Endothelial cell of umbilical vein (primary cell): ENCODE measurements at regions not wholly inside any gene's neighbourhood (a gene's known extent, or its start where the extent isn't known, plus 50 kb on each side); places are given as distances from the start of the nearest gene placed in this dataset.
A peak's percentile ranks its signal among the peaks of the same experiment; 100 is the strongest.

Experiments used
- BruUV-seq: library from RNA; stranded (reverse); fragments of 400-500 nt; replicated peaks from 2 replicates; lab custom pipeline; 2021; lab: Mats Ljungman, UMichigan
- CTCF ChIA-PET: fragments of 300-600, 350-600 bp; sonication (Branson Sonifier 250); formaldehyde crosslinking; loops from one replicate; lab custom pipeline; 2021; ENCODE audit warnings: antibody characterized with exemption, inconsistent platforms; lab: Charles Lee
- POLR2A ChIA-PET: fragments of 300-600, 350-600 bp; sonication (Branson Sonifier 250); formaldehyde crosslinking; loops from one replicate; lab custom pipeline; 2021; ENCODE audit warnings: antibody characterized with exemption, inconsistent platforms; lab: Charles Lee
- DNase-seq: peaks from one replicate; pipeline ENCODE4 v3.0.0-alpha.2; 2011; ENCODE audit warnings: low read depth, low spot score
- FAIRE-seq: peaks from 2 replicates; lab custom pipeline; 2011; peaks lifted over from hg19 to GRCh38; lab: Jason Lieb, UNC
- H2AFZ ChIP-seq: 2 replicates; pipeline ENCODE4 v1.6.0; 2012; ENCODE audit warnings: low read depth, low read length, control low read depth, inconsistent platforms
- H3K27ac ChIP-seq: 2 replicates; pipeline ENCODE4 v1.5.1; 2011; ENCODE audit warnings: low read depth, mild to moderate bottlenecking, control low read depth, low read length, moderate library complexity; ENCODE audit not compliant: insufficient read depth
- H3K27me3 ChIP-seq, 2 experiments: 2 replicates each; pipeline versions ENCODE4 v1.6.0 to v1.6.1; 2011; ENCODE audit warnings: low read length in 2 of 2, mixed read lengths in 1 of 2; ENCODE audit not compliant: control insufficient read depth in 2 of 2, insufficient read depth in 2 of 2
- H3K36me3 ChIP-seq, 2 experiments: 2 replicates in 1 of 2; 3 replicates in 1 of 2; pipeline ENCODE4 v1.5.1; 2011; ENCODE audit warnings: low read length in 2 of 2, mild to moderate bottlenecking in 1 of 2, moderate library complexity in 1 of 2; ENCODE audit not compliant: control insufficient read depth in 2 of 2, insufficient read depth in 2 of 2; ENCODE audit errors: extremely low read depth in 1 of 2
- H3K4me1 ChIP-seq: 3 replicates; pipeline ENCODE4 v1.5.1; 2011; ENCODE audit warnings: mild to moderate bottlenecking, low read length; ENCODE audit not compliant: control insufficient read depth, insufficient read depth; ENCODE audit errors: extremely low read depth
- H3K4me2 ChIP-seq: 2 replicates; pipeline ENCODE4 v1.6.1; 2011; ENCODE audit warnings: low read length, control low read depth, mixed read lengths; ENCODE audit not compliant: insufficient read depth
- H3K4me3 ChIP-seq, 3 experiments: fragments of 200-600 bp in 1 of 3; sonication (generic), shearing (Covaris generic) in 1 of 3; replicated peaks in 1 of 3; 2 replicates each; pipeline ENCODE4 v1.5.1; 2011 to 2016; ENCODE audit warnings: control low read depth in 3 of 3, low read length in 3 of 3, mild to moderate bottlenecking in 2 of 3, inconsistent platforms in 1 of 3, low read depth in 1 of 3, moderate library complexity in 1 of 3; ENCODE audit not compliant: insufficient read depth in 1 of 3
- H3K79me2 ChIP-seq: 2 replicates; pipeline ENCODE4 v1.6.0; 2012; ENCODE audit warnings: low read length, inconsistent platforms; ENCODE audit not compliant: control insufficient read depth, insufficient read depth
- H3K9ac ChIP-seq: replicated peaks from 2 replicates; pipeline ENCODE3; 2011; ENCODE audit warnings: low read length, control low read depth; ENCODE audit not compliant: insufficient read depth; ENCODE audit errors: extremely low read depth
- H3K9me1 ChIP-seq: replicated peaks from 3 replicates; pipeline ENCODE4 v1.6.0; 2011; ENCODE audit warnings: mild to moderate bottlenecking, low read length; ENCODE audit not compliant: control insufficient read depth, insufficient read depth; ENCODE audit errors: extremely low read depth
- H3K9me3 ChIP-seq: replicated peaks from 2 replicates; pipeline ENCODE4 v1.5.1; 2012; ENCODE audit warnings: low read length, inconsistent platforms; ENCODE audit not compliant: control insufficient read depth, insufficient read depth
- H4K20me1 ChIP-seq: replicated peaks from 2 replicates; pipeline ENCODE3; 2011; ENCODE audit warnings: mild to moderate bottlenecking, low read length; ENCODE audit not compliant: control insufficient read depth, insufficient read depth; ENCODE audit errors: extremely low read depth
- EZH2 ChIP-seq: IDR thresholded peaks from 2 replicates; pipeline ENCODE4 v1.6.1; 2012; ENCODE audit warnings: borderline replicate concordance, low read depth, mild to moderate bottlenecking, moderate library complexity, low read length, inconsistent platforms; ENCODE audit not compliant: severe bottlenecking
- FOS ChIP-seq: IDR thresholded peaks from 2 replicates; pipeline ENCODE4 v1.6.1; 2011; ENCODE audit warnings: mild to moderate bottlenecking, low read length, moderate library complexity, borderline replicate concordance; ENCODE audit not compliant: insufficient read depth
- GATA2 ChIP-seq: IDR thresholded peaks from 2 replicates; pipeline ENCODE4 v1.7.0; 2011; ENCODE audit warnings: low read depth, mild to moderate bottlenecking, moderate library complexity, mixed read lengths, low read length; ENCODE audit not compliant: insufficient read length, insufficient read depth
- MYC ChIP-seq: IDR thresholded peaks from one replicate; pipeline ENCODE4 v1.6.1; 2011; ENCODE audit warnings: mild to moderate bottlenecking, low read depth, low read length
- POLR2A ChIP-seq: IDR thresholded peaks from 2 replicates; pipeline ENCODE4 v1.6.1; 2012; ENCODE audit warnings: low read depth, mild to moderate bottlenecking, control low read depth, low read length
- POLR2AphosphoS5 ChIP-seq: IDR thresholded peaks from 2 replicates; pipeline ENCODE4 v1.6.1; 2012; ENCODE audit warnings: low read depth, mild to moderate bottlenecking, control low read depth, low read length, moderate library complexity; ENCODE audit not compliant: insufficient read depth
- dilution Hi-C: fragments of 300-500 bp; cut with MboI; formaldehyde crosslinking; loops from one replicate; pipeline ENCODE4 v1.15.0; 2019; ENCODE audit warnings: low sequenced_read_pairs; ENCODE audit not compliant: extremely low pct_ligation_motif_present
- intact Hi-C: fragments of 100-400 bp; cut with micrococcal nuclease; formaldehyde crosslinking; loops from one replicate; pipeline ENCODE4 v1.10.0; 2022
- TF ChIP-seq, protein P1 (sequence below), 2 donors: IDR thresholded peaks; 1 replicate in 1 of 2; 2 replicates in 1 of 2; pipeline ENCODE4 v1.5.1; 2011; ENCODE audit warnings: low read length in 2 of 2, mild to moderate bottlenecking in 2 of 2, moderate library complexity in 2 of 2, control low read depth in 1 of 2, inconsistent platforms in 1 of 2, low read depth in 1 of 2; ENCODE audit not compliant: insufficient read depth in 1 of 2; ENCODE audit errors: extremely low read depth in 1 of 2
- TF ChIP-seq, protein P2 (sequence below): IDR thresholded peaks from 2 replicates; pipeline ENCODE4 v1.6.1; 2011; ENCODE audit not compliant: insufficient read depth, insufficient read length

DNA sequence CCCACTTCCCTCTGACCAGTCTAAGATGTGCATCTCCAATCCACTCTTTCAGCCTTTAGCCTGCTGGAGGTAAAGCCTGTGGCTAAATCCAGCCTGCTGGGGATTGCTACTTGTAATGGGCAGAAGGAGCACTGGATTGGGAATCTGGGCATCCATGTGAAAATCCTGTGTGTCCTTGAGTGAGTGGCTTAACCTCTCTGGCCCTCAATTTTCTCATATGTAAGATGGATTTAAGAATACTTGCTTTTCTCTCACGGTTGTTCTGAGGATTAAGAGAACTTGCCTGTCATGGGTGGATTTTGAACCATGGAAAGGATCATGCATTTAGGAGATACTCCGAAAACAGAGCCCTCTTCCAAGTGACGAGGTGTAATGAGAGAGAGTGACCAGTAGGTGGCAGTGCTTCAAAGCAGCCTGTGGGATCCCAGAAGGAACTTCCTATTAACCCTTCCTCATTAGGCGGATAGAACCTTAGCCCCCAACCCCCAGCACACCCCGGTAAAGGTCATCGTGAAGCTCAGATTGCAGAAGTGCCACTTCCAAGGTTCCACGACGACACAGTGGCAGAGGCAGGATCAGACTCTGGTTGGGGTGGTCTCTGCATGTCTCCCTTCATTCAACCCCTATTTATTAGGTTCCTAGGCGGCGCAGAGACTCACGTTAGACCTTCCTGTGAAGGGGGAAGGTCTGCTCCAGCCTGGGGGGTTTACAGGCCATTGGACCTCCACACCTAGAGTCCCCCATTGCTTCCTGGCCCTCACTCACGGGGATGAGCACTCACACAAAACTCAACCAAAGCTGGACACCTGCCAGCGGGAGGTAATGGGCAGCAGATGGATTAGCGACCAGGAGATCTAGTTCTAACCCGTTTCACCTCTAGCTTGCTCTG lies 68.7 kb upstream of the ZNF618 start:
- intact Hi-C loops (loop anchor here (1.0 to 5.0 kb wide), 7 partner anchors 69 to 275 kb away; partner anchors contain the start of gene ZNF618), dilution Hi-C loops (no loop called here)
- Histone ChIP-seq H3K36me3 (no peaks in the 10 kb centered on the region), H3K4me3 (peak overlapping the region in 1 of 3 experiments; percentile 25), H3K4me1 (no peaks in the 10 kb centered on the region), H3K4me2 (peak overlapping the region; percentile 15), H2AFZ (peak overlapping the region; percentile 52), H3K9me3 (no peaks in the 10 kb centered on the region), H3K27ac (no peak overlapping the region), H4K20me1 (no peaks in the 10 kb centered on the region), H3K79me2 (no peaks in the 10 kb centered on the region), H3K9me1 (no peaks in the 10 kb centered on the region), H3K27me3 (no peaks in the 10 kb centered on the region), H3K9ac (no peak overlapping the region)
- DNase-seq: peak; percentile 73
- no TSS peak for BruUV-seq
- ChIA-PET POLR2A (no interaction called here), CTCF (interaction anchor here (0.7 to 2.8 kb wide), 16 partner anchors 9 to 301 kb away, joined by 3 to 26 read pairs (median 3); partner anchors contain the start of gene ZNF618)
- TF ChIP-seq POLR2AphosphoS5 (no peak), GATA2 (no peak), POLR2A (no peak), EZH2 (no peak), FOS (no peak), MYC (no peak)
- TF ChIP-seq, protein P1, sequence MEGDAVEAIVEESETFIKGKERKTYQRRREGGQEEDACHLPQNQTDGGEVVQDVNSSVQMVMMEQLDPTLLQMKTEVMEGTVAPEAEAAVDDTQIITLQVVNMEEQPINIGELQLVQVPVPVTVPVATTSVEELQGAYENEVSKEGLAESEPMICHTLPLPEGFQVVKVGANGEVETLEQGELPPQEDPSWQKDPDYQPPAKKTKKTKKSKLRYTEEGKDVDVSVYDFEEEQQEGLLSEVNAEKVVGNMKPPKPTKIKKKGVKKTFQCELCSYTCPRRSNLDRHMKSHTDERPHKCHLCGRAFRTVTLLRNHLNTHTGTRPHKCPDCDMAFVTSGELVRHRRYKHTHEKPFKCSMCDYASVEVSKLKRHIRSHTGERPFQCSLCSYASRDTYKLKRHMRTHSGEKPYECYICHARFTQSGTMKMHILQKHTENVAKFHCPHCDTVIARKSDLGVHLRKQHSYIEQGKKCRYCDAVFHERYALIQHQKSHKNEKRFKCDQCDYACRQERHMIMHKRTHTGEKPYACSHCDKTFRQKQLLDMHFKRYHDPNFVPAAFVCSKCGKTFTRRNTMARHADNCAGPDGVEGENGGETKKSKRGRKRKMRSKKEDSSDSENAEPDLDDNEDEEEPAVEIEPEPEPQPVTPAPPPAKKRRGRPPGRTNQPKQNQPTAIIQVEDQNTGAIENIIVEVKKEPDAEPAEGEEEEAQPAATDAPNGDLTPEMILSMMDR (IDR thresholded peaks at IDR 0.05; ENCODE audit: extremely low read depth in 1 of 2, insufficient read depth in 1 of 2, low read depth in 1 of 2, low read length in 2 of 2): peak; percentile 84 to 87
- TF ChIP-seq, protein P2, sequence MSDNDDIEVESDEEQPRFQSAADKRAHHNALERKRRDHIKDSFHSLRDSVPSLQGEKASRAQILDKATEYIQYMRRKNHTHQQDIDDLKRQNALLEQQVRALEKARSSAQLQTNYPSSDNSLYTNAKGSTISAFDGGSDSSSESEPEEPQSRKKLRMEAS: no peak
- FAIRE-seq: peak; percentile 97
